ENCODE measurements at regions not wholly inside any gene's neighbourhood (a gene's known extent, or its start where the extent isn't known, plus 50 kb on each side); places are given as distances from the start of the nearest gene placed in this dataset.

DNA sequence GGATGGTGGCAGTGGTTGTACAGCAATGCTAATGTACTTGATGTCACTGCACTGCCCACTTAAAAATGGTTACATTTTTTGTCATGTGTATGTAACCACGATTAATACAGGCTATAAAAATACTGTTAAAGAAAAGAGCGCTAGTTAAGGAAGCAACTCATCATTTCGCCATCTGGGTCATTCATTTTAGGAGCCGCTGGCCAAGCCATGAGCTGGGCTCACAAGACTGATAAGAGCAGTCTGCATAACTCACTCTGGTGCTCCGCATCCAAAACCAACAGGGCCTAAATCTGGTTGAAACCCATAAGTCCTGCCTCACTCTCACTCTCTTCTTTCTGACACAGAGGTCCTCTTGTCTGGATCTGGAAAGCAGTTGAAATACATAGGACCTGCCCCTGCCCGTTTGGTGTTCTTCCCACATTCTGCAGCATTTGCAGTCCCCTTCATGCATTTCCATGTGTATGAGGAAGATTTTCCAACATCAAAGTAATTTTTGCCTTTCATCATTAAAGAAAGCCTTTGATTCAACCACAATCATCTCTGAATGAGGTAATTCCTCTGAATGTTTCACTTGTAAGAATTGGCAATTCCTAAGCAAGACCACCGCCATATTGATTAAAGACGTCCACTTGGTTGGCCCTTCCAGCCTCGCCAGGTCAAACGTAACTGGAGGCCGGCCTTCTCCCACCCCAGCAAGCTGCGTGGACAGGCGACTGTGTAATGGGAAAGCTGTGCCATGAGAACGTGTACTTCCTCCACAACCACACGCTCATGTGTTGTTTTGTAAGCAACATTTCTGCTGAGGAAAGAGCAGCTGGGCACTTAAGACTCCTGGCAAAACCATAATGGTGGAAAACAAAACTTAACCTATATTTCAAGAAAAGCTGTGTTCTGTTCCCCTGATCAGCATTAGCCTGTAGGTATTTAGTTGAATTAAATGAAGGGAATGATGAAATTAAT, 112.2 kb downstream of the VAPA start:
- H3K36me3 Mint-ChIP-seq (ENCODE audit: low read depth), result no peaks in the 10 kb centered on the region
- no peak overlapping the region for H3K4me3 Mint-ChIP-seq
- no peak overlapping the region for H3K27ac Mint-ChIP-seq
- ATAC-seq (replicated peaks), result no peak
- H3K9me3 Mint-ChIP-seq, result no peaks in the 10 kb centered on the region
- H3K4me1 Mint-ChIP-seq, result no peaks in the 10 kb centered on the region
- peaks cover 19% of the 10 kb centered on the region for H3K27me3 Mint-ChIP-seq

DNA sequence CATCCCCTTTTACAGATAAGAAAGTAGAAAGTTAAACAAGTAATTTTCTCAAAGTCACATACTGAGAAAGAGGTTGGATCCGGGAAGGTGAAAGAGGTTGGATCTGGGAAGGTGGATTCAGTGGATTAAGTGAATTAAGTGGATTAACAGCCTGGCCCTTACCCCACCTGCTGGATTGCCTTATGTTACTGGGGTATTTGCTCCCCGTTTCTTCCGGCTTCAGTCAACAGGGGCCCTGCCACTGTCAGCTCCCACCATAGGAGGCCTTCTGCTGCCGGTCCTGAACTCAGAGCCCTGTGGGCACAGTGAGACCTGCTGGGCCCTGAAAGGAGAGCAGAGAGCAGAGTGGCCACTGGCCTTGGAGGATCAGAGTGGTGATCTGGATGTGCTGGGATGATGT, 113.2 kb downstream of the VAPA start:
- no peaks in the 10 kb centered on the region for H3K36me3 Mint-ChIP-seq (ENCODE audit: low read depth)
- H3K27ac Mint-ChIP-seq, result no peak overlapping the region
- no peaks in the 10 kb centered on the region for H3K9me3 Mint-ChIP-seq
- peaks cover 20% of the 10 kb centered on the region for H3K27me3 Mint-ChIP-seq
- no peak for ATAC-seq (replicated peaks)
- no peak overlapping the region for H3K4me3 Mint-ChIP-seq
- H3K4me1 Mint-ChIP-seq, result no peaks in the 10 kb centered on the region

GRCh38 chr18:10027461-10027860, 113.6 kb downstream of the VAPA start:
- Mint-ChIP-seq H3K4me1 (no peaks in the 10 kb centered on the region), H3K27me3 (peaks cover 16% of the 10 kb centered on the region), H3K27ac (no peak overlapping the region), H3K4me3 (no peak overlapping the region), H3K9me3 (no peaks in the 10 kb centered on the region), H3K36me3 (ENCODE audit: low read depth) (no peaks in the 10 kb centered on the region)
- no peak for ATAC-seq (replicated peaks)

DNA sequence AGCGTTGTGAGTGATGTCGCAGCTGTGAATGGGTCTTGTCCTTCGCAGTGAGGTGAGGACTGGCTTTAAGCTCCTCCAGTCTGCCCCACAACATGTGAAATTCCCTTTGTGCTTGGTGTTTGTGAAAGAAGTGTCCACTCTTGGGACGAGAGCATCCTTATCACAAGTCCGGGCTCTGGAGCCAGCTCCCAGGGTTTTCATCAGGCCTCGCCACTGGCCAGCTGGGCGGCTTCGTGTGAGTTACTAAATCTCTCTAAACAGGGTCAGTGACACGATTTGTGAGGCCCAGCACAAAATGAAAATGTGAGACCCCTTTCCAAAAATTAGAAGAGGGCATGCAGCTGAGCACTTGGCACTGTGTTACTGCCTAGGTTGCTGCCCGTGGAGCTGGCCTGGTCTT, 115.9 kb downstream of the VAPA start:
- no peak for ATAC-seq (replicated peaks)
- H3K36me3 Mint-ChIP-seq (ENCODE audit: low read depth), result no peaks in the 10 kb centered on the region
- no peaks in the 10 kb centered on the region for H3K9me3 Mint-ChIP-seq
- H3K4me1 Mint-ChIP-seq, result no peaks in the 10 kb centered on the region
- peaks cover 22% of the 10 kb centered on the region for H3K27me3 Mint-ChIP-seq
- no peak overlapping the region for H3K4me3 Mint-ChIP-seq
- no peak overlapping the region for H3K27ac Mint-ChIP-seq

- Mint-ChIP-seq H3K36me3 (ENCODE audit: low read depth) (no peaks in the 10 kb centered on the region), H3K27ac (no peak overlapping the region), H3K9me3 (no peaks in the 10 kb centered on the region), H3K4me3 (no peak overlapping the region), H3K27me3 (peaks cover 32% of the 10 kb centered on the region), H3K4me1 (no peaks in the 10 kb centered on the region)
- no peak for ATAC-seq (replicated peaks)
Measured at GRCh38 chr18:10030816-10031541, 117.2 kb downstream of the VAPA start.

GRCh38 chr18:10032331-10033015, 118.7 kb downstream of the VAPA start:
- Mint-ChIP-seq H3K4me1 (no peaks in the 10 kb centered on the region), H3K36me3 (ENCODE audit: low read depth) (no peaks in the 10 kb centered on the region), H3K27me3 (peaks cover 37% of the 10 kb centered on the region), H3K4me3 (no peak overlapping the region), H3K27ac (no peak overlapping the region), H3K9me3 (no peaks in the 10 kb centered on the region)
- no peak for ATAC-seq (replicated peaks)

GRCh38 chr18:10033016-10033399, 119.2 kb downstream of the VAPA start:
- no peak for ATAC-seq (replicated peaks)
- no peak overlapping the region for H3K27ac Mint-ChIP-seq
- no peaks in the 10 kb centered on the region for H3K9me3 Mint-ChIP-seq
- no peaks in the 10 kb centered on the region for H3K36me3 Mint-ChIP-seq (ENCODE audit: low read depth)
- no peaks in the 10 kb centered on the region for H3K4me1 Mint-ChIP-seq
- no peak overlapping the region for H3K4me3 Mint-ChIP-seq
- H3K27me3 Mint-ChIP-seq, result peaks cover 37% of the 10 kb centered on the region

GRCh38 chr18:10035281-10035991, 121.6 kb downstream of the VAPA start:
- Mint-ChIP-seq H3K27me3 (peaks cover 30% of the 10 kb centered on the region), H3K4me3 (no peak overlapping the region), H3K9me3 (no peaks in the 10 kb centered on the region), H3K27ac (no peak overlapping the region), H3K4me1 (no peaks in the 10 kb centered on the region), H3K36me3 (ENCODE audit: low read depth) (no peaks in the 10 kb centered on the region)
- no peak for ATAC-seq (replicated peaks)

DNA sequence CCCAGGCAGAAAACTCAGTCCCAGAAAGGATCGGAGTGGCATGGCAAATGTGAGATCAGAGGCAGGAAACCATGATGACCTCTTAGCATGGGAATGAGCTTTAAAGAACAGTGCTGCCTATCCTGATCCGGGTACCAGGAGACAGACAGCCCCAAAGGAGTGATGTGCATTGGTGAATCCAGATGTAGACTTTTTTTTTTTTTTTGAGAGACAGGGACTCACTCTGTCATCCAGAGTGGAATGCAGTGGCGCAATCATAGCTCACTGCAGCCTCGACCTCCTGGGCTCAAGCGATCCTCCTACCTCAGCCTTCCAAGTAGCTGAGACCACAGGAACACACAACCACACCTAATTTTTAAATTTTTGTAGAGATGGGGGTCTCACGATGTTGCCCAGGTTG, 122.7 kb downstream of the VAPA start:
- H3K9me3 Mint-ChIP-seq, result no peaks in the 10 kb centered on the region

GRCh38 chr18:10037181-10037580, 123.4 kb downstream of the VAPA start:
- H3K27ac Mint-ChIP-seq, result no peak overlapping the region
- no peaks in the 10 kb centered on the region for H3K36me3 Mint-ChIP-seq (ENCODE audit: low read depth)
- peaks cover 4% of the 10 kb centered on the region for H3K9me3 Mint-ChIP-seq
- H3K4me1 Mint-ChIP-seq, result no peaks in the 10 kb centered on the region
- H3K27me3 Mint-ChIP-seq, result peaks cover 26% of the 10 kb centered on the region
- ATAC-seq (replicated peaks), result no peak
- H3K4me3 Mint-ChIP-seq, result no peak overlapping the region

More for the DNA sequence above, 122.7 kb downstream of the VAPA start:
- Mint-ChIP-seq H3K27me3 (peaks cover 26% of the 10 kb centered on the region), H3K36me3 (ENCODE audit: low read depth) (no peaks in the 10 kb centered on the region), H3K4me3 (no peak overlapping the region), H3K27ac (no peak overlapping the region), H3K4me1 (no peaks in the 10 kb centered on the region)
- ATAC-seq (replicated peaks), result no peak

DNA sequence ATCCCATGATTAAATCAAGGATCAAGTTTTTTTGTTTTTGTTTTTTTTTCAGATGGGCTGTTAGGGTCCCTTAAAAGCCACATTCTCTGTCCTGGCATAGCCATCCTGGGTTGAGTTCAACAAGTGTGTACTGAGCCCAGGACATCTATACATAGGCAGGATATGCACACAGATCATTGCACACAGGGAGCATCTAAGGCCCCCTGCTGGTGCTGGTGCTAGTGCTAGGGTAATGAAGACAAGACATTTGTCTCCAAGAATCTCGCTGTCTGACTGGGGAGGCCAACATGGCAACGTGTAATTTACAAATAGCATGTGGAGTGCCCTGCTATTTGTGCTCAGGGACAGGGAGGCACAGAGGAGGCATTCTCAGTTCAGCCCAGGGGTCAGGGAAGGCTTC, 124.5 kb downstream of the VAPA start:
- Mint-ChIP-seq H3K36me3 (ENCODE audit: low read depth) (no peaks in the 10 kb centered on the region), H3K4me1 (no peaks in the 10 kb centered on the region), H3K4me3 (no peak overlapping the region), H3K27me3 (peaks cover 22% of the 10 kb centered on the region), H3K27ac (no peak overlapping the region), H3K9me3 (peaks cover 4% of the 10 kb centered on the region)
- no peak for ATAC-seq (replicated peaks)

- Mint-ChIP-seq H3K36me3 (ENCODE audit: low read depth) (no peaks in the 10 kb centered on the region), H3K4me3 (no peak overlapping the region), H3K27ac (no peak overlapping the region), H3K4me1 (no peaks in the 10 kb centered on the region), H3K9me3 (peaks cover 4% of the 10 kb centered on the region), H3K27me3 (peaks cover 13% of the 10 kb centered on the region)
- no peak for ATAC-seq (replicated peaks)
Measured at GRCh38 chr18:10040287-10041011, 126.6 kb downstream of the VAPA start.

DNA sequence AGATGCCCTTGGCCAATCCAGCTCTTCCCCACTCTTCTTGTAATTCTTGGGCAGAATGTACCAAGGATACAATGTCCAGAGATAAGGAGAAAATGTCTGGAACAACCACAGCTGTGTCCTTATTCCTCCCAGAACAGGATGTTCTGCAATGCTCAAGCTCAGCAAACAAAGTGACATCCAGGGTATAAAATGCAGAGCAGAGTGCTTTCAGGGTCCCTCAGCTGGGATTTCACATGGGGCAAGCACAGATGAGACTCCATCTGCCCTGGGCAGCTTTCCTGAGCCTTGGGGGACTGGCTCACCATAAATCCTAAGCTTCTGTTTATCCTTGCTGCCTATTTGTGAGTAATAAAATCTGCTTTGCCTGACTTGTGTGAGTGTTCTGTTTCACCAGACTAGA, 127.4 kb downstream of the VAPA start:
- no peaks in the 10 kb centered on the region for H3K4me1 Mint-ChIP-seq
- ATAC-seq (replicated peaks), result no peak
- H3K9me3 Mint-ChIP-seq, result peaks cover 4% of the 10 kb centered on the region
- peaks cover 6% of the 10 kb centered on the region for H3K27me3 Mint-ChIP-seq
- H3K27ac Mint-ChIP-seq, result no peak overlapping the region
- H3K4me3 Mint-ChIP-seq, result no peak overlapping the region
- H3K36me3 Mint-ChIP-seq (ENCODE audit: low read depth), result no peaks in the 10 kb centered on the region

DNA sequence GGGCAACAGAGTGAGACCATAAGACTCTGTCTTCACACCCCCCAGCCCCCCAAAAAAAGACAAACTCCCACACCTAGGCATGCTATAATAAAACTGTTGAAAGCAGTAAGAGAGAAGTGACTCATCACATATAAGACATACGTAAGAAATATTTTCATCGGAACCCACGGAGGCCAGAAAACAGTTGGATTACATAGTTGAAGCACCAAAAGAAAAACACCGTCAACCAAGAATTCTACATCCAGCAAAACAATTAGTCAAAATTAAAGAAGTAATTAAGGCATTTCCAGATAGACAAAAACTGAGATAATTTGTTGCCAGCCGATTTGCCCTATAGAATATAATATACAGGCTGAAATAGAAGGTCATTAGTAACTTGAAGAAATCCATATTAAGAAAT, 128.7 kb downstream of the VAPA start:
- ATAC-seq (replicated peaks), result no peak
- peaks cover 3% of the 10 kb centered on the region for H3K27me3 Mint-ChIP-seq
- peaks cover 4% of the 10 kb centered on the region for H3K9me3 Mint-ChIP-seq
- H3K4me1 Mint-ChIP-seq, result no peaks in the 10 kb centered on the region
- H3K4me3 Mint-ChIP-seq, result no peak overlapping the region
- H3K27ac Mint-ChIP-seq, result no peak overlapping the region
- no peaks in the 10 kb centered on the region for H3K36me3 Mint-ChIP-seq (ENCODE audit: low read depth)
